Fibroblast of peridontal ligament (primary cell): ENCODE measurements at regions not wholly inside any gene's neighbourhood (a gene's known extent, or its start where the extent isn't known, plus 50 kb on each side); places are given as distances from the start of the nearest gene placed in this dataset.

ENCODE experiments used
- DNase-seq: peaks from one replicate; pipeline ENCODE4 v3.0.0-alpha.2; 2010; ENCODE audit errors: extremely low read depth

DNA sequence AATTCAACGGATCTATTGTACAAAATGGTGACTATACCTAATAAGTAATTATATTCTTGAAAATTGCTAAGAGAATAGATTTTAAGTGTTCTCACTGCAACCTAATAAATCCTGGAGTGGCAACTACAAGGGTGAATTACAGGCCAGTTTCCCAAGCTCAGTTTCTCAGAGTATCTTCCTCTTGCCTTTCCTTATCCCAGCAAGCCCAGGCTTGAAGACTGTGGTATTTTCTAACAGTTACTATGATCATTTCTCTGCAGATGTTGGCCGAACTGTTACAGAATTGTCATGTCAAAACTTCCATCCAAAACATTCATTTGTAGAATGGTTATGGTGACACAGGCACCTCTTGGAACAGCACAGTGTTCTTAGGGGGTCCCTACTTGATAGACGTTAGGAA is 138.1 kb upstream of the PTCHD4 start:
- no peak for DNase-seq

DNA sequence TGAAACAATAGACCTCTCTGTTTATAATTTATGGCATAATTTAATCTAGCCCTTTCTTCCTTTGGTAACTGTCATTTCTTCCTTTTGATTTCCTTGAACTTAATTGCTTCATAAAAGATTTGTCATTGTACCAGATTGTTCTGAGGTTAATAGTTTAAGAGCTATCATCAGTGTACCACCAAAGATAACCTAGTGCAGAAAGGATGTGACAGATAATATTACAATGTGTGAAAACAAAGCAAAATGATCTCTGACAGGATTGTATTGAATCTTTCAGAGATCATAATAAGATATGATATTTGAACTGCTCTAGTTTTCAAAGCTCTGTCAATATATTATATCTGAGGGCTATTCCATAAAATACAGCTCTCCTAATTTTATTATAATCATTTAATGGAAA is 132.1 kb upstream of the PTCHD4 start:
- no peak for DNase-seq

- DNase-seq: no peak
These were observed 129.3 kb upstream of the PTCHD4 start for GRCh38 chr6:48240287-48240686.

GRCh38 chr6:48236375-48236774 is 125.4 kb upstream of the PTCHD4 start:
- DNase-seq: no peak

GRCh38 chr6:48233063-48233462 is 122.1 kb upstream of the PTCHD4 start:
- DNase-seq: no peak

DNA sequence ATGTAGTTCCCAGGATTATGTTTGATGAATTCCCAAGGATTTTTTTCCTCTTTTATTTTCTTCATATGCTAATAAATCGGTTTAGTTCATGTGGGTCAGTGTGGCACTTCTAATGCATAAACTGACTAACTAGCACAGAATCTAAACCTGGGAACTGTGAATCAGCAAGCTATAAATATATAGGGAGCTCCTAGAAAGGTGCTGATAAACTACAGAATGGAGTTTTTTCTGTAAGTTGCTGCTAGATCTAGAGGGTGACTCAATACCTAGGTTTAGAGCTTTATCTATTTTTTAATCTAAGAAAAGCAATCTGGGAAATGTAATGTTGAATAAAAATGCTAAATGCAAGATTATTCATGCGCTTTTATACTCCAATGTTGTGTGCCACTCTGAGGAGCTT is 118.8 kb upstream of the PTCHD4 start:
- no peak for DNase-seq

DNA sequence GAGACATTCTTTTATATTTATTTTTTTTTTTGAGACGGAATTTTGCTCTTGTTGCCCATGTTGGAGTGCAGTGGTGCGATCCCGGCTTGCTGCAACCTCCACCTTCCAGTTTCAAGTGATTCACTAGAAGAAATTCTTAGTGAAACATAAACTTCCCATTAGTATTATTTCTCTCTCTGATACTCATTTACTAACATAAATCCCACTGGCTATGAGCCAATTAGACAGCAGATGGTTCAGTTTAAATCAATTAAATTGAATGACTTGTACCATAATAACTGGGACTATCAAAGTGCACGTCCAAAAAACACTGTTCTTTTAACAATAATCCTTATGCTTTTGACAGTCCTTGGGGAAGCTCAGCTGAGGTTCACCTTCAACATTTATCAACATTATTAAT is 111.2 kb upstream of the PTCHD4 start:
- DNase-seq: no peak

- no peak for DNase-seq
These were observed 102.2 kb upstream of the PTCHD4 start for GRCh38 chr6:48213076-48213788.

DNA sequence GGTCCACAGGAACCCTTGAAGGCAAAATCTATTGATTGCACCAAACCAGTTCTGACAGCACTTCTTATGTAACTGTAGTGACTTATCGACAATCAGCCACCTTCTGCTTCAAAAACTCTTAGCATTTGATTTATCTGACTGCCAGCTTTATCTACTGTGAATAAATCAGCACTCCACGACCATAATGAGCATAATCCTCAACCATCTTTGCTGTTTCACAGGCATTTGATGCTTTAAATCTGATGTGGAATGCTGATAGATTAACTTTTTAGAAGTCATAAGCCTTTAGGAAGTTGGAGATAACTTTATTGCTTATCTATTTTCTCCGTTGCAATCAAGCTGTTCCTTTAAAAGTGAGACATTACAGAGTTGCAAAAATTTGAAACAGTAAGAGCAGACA is 101.5 kb upstream of the PTCHD4 start:
- no peak for DNase-seq

DNA sequence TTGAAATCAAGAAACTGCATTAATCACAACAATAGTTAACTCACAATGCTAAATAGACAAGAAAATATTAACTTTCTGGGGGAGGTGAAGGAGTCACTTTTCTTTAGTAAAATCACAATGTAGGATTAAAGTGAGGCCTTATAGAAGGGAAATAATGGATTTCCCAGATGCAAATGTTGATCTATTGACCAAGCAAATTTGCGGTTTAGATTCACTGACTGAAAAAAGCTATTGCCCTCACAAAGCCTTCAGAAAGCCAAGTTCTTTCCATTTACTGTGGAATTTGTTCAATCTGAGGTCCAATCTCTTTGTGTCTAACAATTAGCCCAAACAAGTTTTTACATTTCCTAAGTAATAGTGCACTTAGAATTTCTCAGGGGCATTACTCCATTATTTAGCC is 95.1 kb upstream of the PTCHD4 start:
- DNase-seq: no peak

GRCh38 chr6:48200869-48201390 is 89.9 kb upstream of the PTCHD4 start:
- DNase-seq: no peak

DNA sequence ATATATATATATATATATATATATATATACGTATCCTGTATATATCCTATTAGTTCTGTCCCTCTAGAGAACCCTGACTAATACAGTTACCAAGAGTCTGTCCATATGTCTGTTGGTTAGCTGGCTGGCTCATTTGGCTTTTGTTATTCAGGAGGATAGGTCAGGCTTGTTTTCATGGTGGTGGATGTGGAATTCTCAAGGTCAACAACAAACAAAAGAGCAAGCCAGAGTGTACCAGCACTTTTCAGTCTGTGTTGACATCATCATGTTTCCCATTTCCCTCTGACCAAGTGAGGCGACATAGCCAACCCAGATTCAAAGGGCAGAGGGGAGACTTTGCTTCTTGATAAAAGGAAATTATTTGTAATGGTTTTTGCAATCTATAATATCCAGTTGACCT is 88.5 kb upstream of the PTCHD4 start:
- DNase-seq: no peak

DNA sequence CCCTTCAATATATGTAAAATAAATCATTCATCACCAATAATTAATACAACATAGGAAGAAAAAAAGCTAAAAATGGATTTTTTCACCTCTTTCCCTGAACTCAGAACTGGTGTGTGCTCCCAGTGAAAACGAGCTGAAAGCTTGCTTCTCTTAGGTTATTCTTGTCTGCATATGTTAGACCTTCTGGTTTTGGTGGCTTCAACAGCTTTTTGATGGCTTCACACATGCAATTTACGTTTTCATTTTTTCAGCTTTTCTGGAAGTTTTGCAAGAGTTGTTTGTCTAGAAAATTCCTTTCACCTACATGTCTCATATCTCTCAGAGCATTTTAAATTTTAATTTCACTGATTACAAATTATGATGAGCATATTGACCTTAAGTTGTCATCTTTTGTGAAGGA is 86.9 kb upstream of the PTCHD4 start:
- DNase-seq: no peak

DNA sequence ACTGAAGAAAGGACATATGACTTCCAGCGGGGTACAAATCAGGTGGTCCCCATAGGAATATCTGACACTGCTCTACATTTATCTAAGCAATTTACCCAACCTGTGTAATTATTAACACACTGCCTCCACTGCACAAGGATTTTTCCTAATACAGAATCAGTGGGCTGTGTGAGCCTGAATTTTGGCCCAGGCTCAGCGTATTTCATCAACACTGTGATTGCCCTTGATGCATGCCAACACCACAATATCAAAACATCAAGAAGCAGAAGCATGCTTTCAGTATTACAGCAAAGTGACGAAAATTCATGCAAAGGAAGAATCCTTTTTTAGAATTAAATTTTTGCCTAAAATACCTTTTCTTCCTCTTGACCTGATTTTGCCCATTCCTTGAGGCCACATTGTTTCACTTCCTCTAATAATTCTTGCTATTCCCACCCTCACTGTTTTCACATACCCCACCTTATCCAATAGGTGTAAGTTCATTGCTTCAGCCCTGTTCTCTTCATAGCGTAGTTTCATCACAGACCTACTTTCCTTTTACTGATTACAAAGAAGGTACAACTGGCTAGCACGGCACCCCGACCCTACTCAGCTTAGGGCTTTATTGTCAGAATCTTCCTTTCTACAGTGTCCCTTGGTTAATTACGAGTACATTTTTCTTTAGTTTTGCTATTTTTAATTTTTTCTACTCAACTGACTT is 83.7 kb upstream of the PTCHD4 start:
- peak; percentile 58 for DNase-seq

GRCh38 chr6:48188158-48188557 is 77.2 kb upstream of the PTCHD4 start:
- DNase-seq: no peak

- no peak for DNase-seq
These were observed 75.7 kb upstream of the PTCHD4 start for GRCh38 chr6:48186746-48187145.

- DNase-seq: peak; percentile 64
These were observed 73.7 kb upstream of the PTCHD4 start for GRCh38 chr6:48184648-48185047.

DNA sequence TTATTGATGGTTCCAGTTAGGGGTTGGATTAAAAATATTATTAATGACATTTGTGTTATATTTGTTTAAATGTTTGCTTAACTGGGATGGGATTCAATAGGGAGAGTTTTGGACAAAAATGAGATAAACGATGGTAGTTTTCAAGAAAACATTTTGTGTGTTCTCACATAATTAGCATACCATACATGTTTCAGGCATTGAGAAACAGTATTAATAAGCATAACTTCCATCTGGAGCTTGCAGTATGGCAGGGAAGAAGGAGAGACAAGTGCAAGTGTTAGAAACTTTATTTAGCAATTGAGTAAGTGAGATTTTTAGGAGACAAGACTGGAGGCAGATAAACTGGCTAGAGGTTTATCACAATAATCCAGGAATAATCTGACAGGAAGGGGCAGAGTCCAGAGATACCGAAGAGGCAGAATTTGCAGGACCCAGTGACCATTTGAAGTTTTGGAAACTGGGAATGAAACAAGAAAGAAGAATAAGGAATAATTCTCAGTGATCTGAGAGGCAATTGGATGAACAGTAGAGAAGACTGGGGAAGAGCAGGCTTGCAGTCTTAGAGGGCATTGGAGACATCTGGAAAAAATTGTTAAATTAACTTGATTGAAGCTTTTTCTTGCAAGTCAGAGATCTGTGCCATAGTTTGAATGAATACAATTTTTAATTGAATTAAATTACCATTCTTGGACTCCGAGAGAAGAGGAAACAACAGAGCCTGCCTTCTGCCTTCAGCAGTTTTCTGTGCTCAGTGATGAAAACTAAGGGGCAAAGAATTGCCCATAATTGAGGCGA is 73.0 kb upstream of the PTCHD4 start:
- DNase-seq: peak; percentile 9

- peak; percentile 49 for DNase-seq
These were observed 72.2 kb upstream of the PTCHD4 start for GRCh38 chr6:48183178-48183577.

DNA sequence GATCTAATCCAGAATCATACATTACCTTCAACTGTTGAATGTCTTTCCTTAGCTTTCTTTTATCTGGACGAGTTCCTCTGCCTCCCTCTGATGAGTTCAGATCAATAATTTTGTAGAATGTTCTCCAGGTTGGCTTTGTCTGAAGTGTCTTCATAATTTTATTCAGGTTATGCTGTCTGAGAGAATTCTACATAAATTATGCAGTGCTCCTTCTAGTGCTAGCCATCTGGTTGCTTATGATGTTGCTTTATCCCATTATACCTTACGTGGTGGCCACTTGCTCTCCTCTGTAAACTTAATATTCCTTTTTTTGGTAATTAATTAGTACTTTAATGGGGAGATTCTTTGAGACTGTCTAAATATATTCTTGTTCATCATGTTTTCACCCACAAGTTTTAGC is 67.7 kb upstream of the PTCHD4 start:
- no peak for DNase-seq

- DNase-seq: peak; percentile 16
These were observed 66.8 kb upstream of the PTCHD4 start for GRCh38 chr6:48177786-48178185.

- peak; percentile 12 for DNase-seq
These were observed 65.8 kb upstream of the PTCHD4 start for GRCh38 chr6:48176645-48177308.
